ENCODE measurements at regions not wholly inside any gene's neighbourhood (a gene's known extent, or its start where the extent isn't known, plus 50 kb on each side); places are given as distances from the start of the nearest gene placed in this dataset.

DNA sequence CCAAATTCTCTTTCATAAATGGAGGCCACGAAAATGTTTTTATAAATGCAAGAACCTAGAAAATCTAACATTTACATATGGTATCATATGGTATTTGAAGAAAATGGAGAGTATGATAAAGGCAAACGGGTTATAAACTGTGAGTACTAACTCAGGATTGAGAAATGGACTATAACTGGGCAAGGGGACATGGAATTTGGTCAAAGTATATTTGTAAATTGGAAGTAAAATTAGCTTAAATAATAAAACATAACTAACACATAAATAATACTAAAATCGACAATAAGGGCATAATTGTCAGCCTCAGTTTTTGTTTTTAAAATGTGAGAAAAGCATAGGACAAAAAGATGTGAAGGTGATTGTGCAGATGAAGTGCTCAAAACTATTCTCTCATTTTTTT lies 1516.3 kb upstream of the MIR17HG start:
- no peaks in the 10 kb centered on the region for H3K9me3 Mint-ChIP-seq
- DNase-seq (ENCODE audit: low spot score) (no peak), ATAC-seq (no peak)
- no peaks in the 10 kb centered on the region for H3K27me3 Mint-ChIP-seq (ENCODE audit: low read depth)
- no peaks in the 10 kb centered on the region for H3K36me3 Mint-ChIP-seq
- ChIA-PET POLR2A (no interaction called here), CTCF (interaction anchor here (0.7 kb wide), 1 partner anchor 32 kb away, joined by 3 read pairs; no protein-coding TSS in a partner anchor)
- H3K4me1 Mint-ChIP-seq: peaks cover 9% of the 10 kb centered on the region
- H3K4me3 Mint-ChIP-seq: no peak overlapping the region
- TF ChIP-seq TCF7 (CRISPR knock-in tag; IDR thresholded peaks at IDR 0.05; ENCODE audit: low read depth): no peak
- no peak for TF ChIP-seq NR3C1 (CRISPR knock-in tag; conservative IDR thresholded peaks at IDR 0.05; ENCODE audit: low read depth)
- no peak for TF ChIP-seq NFE2L1 (CRISPR knock-in tag; IDR thresholded peaks at IDR 0.05)
- TF ChIP-seq SMAD4 (CRISPR knock-in tag; IDR thresholded peaks at IDR 0.05): no peak
- TF ChIP-seq, protein P1, sequence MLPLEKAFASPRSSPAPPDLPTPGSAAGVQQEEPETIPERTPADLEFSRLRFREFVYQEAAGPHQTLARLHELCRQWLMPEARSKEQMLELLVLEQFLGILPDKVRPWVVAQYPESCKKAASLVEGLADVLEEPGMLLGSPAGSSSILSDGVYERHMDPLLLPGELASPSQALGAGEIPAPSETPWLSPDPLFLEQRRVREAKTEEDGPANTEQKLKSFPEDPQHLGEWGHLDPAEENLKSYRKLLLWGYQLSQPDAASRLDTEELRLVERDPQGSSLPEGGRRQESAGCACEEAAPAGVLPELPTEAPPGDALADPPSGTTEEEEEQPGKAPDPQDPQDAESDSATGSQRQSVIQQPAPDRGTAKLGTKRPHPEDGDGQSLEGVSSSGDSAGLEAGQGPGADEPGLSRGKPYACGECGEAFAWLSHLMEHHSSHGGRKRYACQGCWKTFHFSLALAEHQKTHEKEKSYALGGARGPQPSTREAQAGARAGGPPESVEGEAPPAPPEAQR (CRISPR knock-in tag; IDR thresholded peaks at IDR 0.05): no peak
- TF ChIP-seq, protein P2, sequence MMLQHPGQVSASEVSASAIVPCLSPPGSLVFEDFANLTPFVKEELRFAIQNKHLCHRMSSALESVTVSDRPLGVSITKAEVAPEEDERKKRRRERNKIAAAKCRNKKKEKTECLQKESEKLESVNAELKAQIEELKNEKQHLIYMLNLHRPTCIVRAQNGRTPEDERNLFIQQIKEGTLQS (CRISPR knock-in tag; conservative IDR thresholded peaks at IDR 0.05): no peak
- TF ChIP-seq GTF2I (CRISPR knock-in tag; conservative IDR thresholded peaks at IDR 0.05): no peak
- no peak for TF ChIP-seq ZNF138 (CRISPR knock-in tag; conservative IDR thresholded peaks at IDR 0.05)
- TF ChIP-seq, protein P3, sequence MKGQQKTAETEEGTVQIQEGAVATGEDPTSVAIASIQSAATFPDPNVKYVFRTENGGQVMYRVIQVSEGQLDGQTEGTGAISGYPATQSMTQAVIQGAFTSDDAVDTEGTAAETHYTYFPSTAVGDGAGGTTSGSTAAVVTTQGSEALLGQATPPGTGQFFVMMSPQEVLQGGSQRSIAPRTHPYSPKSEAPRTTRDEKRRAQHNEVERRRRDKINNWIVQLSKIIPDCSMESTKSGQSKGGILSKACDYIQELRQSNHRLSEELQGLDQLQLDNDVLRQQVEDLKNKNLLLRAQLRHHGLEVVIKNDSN (CRISPR knock-in tag; IDR thresholded peaks at IDR 0.05): no peak
- no peak for TF ChIP-seq NFATC4 (CRISPR knock-in tag; IDR thresholded peaks at IDR 0.05)
- TF ChIP-seq ZBTB21 (CRISPR knock-in tag; IDR thresholded peaks at IDR 0.05; ENCODE audit: borderline replicate concordance): no peak
- TF ChIP-seq CREB1 (CRISPR knock-in tag; IDR thresholded peaks at IDR 0.05): no peak
- no peak for TF ChIP-seq FOXK1 (CRISPR knock-in tag; IDR thresholded peaks at IDR 0.05)
- TF ChIP-seq TEAD1 (CRISPR knock-in tag; IDR thresholded peaks at IDR 0.05): no peak
- no peak for TF ChIP-seq ZNF416 (CRISPR knock-in tag; IDR thresholded peaks at IDR 0.05)
- TF ChIP-seq TP53 (CRISPR knock-in tag; IDR thresholded peaks at IDR 0.05): no peak
- TF ChIP-seq ZNF423 (CRISPR knock-in tag; IDR thresholded peaks at IDR 0.05): no peak
- TF ChIP-seq, protein P4, sequence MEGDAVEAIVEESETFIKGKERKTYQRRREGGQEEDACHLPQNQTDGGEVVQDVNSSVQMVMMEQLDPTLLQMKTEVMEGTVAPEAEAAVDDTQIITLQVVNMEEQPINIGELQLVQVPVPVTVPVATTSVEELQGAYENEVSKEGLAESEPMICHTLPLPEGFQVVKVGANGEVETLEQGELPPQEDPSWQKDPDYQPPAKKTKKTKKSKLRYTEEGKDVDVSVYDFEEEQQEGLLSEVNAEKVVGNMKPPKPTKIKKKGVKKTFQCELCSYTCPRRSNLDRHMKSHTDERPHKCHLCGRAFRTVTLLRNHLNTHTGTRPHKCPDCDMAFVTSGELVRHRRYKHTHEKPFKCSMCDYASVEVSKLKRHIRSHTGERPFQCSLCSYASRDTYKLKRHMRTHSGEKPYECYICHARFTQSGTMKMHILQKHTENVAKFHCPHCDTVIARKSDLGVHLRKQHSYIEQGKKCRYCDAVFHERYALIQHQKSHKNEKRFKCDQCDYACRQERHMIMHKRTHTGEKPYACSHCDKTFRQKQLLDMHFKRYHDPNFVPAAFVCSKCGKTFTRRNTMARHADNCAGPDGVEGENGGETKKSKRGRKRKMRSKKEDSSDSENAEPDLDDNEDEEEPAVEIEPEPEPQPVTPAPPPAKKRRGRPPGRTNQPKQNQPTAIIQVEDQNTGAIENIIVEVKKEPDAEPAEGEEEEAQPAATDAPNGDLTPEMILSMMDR (IDR thresholded peaks at IDR 0.05): no peak
- TF ChIP-seq, protein P5, sequence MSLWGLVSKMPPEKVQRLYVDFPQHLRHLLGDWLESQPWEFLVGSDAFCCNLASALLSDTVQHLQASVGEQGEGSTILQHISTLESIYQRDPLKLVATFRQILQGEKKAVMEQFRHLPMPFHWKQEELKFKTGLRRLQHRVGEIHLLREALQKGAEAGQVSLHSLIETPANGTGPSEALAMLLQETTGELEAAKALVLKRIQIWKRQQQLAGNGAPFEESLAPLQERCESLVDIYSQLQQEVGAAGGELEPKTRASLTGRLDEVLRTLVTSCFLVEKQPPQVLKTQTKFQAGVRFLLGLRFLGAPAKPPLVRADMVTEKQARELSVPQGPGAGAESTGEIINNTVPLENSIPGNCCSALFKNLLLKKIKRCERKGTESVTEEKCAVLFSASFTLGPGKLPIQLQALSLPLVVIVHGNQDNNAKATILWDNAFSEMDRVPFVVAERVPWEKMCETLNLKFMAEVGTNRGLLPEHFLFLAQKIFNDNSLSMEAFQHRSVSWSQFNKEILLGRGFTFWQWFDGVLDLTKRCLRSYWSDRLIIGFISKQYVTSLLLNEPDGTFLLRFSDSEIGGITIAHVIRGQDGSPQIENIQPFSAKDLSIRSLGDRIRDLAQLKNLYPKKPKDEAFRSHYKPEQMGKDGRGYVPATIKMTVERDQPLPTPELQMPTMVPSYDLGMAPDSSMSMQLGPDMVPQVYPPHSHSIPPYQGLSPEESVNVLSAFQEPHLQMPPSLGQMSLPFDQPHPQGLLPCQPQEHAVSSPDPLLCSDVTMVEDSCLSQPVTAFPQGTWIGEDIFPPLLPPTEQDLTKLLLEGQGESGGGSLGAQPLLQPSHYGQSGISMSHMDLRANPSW (CRISPR knock-in tag; conservative IDR thresholded peaks at IDR 0.05; ENCODE audit: low read depth): no peak
- no peak overlapping the region for H3K27ac Mint-ChIP-seq

DNA sequence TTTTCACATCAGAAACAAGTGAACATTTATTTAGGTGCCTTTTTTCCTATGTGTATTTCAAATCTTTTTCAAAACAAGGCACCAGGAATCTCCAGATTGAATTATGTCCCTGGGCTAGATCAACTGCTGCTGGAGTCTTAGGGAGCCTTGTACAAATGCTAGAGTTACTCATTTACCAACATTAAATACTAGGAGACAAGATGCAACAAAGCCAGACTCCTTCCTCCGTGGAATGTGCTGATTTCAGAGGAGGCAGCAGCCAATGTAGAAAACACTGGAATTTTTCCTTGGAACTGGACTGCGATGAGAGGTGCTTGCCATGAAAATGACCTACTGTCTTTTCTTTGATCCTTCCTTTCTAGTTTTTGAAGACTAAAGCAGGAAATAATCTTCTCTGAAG lies 1514.7 kb upstream of the MIR17HG start:
- no peaks in the 10 kb centered on the region for H3K36me3 Mint-ChIP-seq
- ATAC-seq: no peak
- ChIA-PET POLR2A (no interaction called here), CTCF (no interaction called here)
- H3K27ac Mint-ChIP-seq: peak overlapping the region; percentile 20; the same call in 1 of the 2 replicates
- no peak for DNase-seq (ENCODE audit: low spot score)
- no peaks in the 10 kb centered on the region for H3K27me3 Mint-ChIP-seq (ENCODE audit: low read depth)
- peaks cover 12% of the 10 kb centered on the region for H3K4me1 Mint-ChIP-seq
- TF ChIP-seq SMAD4 (CRISPR knock-in tag; IDR thresholded peaks at IDR 0.05) (no peak), ETV6 (CRISPR knock-in tag; IDR thresholded peaks at IDR 0.05) (no peak), ZNF138 (CRISPR knock-in tag; conservative IDR thresholded peaks at IDR 0.05) (no peak), GTF2I (CRISPR knock-in tag; conservative IDR thresholded peaks at IDR 0.05) (no peak), ESRRA (CRISPR knock-in tag; IDR thresholded peaks at IDR 0.05; ENCODE audit: borderline replicate concordance) (no peak)
- TF ChIP-seq, protein P6, sequence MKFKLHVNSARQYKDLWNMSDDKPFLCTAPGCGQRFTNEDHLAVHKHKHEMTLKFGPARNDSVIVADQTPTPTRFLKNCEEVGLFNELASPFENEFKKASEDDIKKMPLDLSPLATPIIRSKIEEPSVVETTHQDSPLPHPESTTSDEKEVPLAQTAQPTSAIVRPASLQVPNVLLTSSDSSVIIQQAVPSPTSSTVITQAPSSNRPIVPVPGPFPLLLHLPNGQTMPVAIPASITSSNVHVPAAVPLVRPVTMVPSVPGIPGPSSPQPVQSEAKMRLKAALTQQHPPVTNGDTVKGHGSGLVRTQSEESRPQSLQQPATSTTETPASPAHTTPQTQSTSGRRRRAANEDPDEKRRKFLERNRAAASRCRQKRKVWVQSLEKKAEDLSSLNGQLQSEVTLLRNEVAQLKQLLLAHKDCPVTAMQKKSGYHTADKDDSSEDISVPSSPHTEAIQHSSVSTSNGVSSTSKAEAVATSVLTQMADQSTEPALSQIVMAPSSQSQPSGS (CRISPR knock-in tag; IDR thresholded peaks at IDR 0.05; ENCODE audit: borderline replicate concordance, low read depth): no peak
- TF ChIP-seq, protein P7, sequence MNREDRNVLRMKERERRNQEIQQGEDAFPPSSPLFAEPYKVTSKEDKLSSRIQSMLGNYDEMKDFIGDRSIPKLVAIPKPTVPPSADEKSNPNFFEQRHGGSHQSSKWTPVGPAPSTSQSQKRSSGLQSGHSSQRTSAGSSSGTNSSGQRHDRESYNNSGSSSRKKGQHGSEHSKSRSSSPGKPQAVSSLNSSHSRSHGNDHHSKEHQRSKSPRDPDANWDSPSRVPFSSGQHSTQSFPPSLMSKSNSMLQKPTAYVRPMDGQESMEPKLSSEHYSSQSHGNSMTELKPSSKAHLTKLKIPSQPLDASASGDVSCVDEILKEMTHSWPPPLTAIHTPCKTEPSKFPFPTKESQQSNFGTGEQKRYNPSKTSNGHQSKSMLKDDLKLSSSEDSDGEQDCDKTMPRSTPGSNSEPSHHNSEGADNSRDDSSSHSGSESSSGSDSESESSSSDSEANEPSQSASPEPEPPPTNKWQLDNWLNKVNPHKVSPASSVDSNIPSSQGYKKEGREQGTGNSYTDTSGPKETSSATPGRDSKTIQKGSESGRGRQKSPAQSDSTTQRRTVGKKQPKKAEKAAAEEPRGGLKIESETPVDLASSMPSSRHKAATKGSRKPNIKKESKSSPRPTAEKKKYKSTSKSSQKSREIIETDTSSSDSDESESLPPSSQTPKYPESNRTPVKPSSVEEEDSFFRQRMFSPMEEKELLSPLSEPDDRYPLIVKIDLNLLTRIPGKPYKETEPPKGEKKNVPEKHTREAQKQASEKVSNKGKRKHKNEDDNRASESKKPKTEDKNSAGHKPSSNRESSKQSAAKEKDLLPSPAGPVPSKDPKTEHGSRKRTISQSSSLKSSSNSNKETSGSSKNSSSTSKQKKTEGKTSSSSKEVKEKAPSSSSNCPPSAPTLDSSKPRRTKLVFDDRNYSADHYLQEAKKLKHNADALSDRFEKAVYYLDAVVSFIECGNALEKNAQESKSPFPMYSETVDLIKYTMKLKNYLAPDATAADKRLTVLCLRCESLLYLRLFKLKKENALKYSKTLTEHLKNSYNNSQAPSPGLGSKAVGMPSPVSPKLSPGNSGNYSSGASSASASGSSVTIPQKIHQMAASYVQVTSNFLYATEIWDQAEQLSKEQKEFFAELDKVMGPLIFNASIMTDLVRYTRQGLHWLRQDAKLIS (CRISPR knock-in tag; IDR thresholded peaks at IDR 0.05; ENCODE audit: borderline replicate concordance): no peak
- TF ChIP-seq, protein P8, sequence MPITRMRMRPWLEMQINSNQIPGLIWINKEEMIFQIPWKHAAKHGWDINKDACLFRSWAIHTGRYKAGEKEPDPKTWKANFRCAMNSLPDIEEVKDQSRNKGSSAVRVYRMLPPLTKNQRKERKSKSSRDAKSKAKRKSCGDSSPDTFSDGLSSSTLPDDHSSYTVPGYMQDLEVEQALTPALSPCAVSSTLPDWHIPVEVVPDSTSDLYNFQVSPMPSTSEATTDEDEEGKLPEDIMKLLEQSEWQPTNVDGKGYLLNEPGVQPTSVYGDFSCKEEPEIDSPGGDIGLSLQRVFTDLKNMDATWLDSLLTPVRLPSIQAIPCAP (CRISPR knock-in tag; IDR thresholded peaks at IDR 0.05): no peak
- no peaks in the 10 kb centered on the region for H3K9me3 Mint-ChIP-seq
- no peak overlapping the region for H3K4me3 Mint-ChIP-seq
